GM18873 (cell line): ENCODE measurements at regions not wholly inside any gene's neighbourhood (a gene's known extent, or its start where the extent isn't known, plus 50 kb on each side); places are given as distances from the start of the nearest gene placed in this dataset.

Source experiments
- ATAC-seq: cut with Tn5 transposase; IDR thresholded peaks from one replicate; pipeline ENCODE4 v1.9.1; 2021; ENCODE audit warnings: mild to moderate bottlenecking, moderate library complexity, moderate number of reproducible peaks; ENCODE audit not compliant: unreplicated experiment, low FRiP score

DNA sequence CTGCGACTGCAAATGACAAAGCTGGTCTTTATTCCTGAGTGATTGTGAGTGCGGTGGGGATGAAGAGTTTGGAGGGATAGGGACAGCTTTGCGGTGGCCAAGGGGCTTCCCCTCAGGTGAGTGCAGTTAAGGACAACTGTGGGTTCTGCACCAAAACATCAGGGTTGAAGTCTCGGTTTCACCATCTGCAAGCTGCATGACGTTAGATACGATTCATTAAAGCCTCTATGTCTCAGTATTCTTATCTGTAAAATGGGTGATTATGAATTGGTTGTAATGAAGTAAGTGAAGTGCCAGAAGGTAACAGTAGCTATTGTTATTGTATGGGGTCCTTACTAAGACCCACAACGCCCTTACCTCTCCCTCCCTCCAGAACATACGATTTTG is 226.8 kb upstream of the DAPK1 start:
- no peak for ATAC-seq

DNA sequence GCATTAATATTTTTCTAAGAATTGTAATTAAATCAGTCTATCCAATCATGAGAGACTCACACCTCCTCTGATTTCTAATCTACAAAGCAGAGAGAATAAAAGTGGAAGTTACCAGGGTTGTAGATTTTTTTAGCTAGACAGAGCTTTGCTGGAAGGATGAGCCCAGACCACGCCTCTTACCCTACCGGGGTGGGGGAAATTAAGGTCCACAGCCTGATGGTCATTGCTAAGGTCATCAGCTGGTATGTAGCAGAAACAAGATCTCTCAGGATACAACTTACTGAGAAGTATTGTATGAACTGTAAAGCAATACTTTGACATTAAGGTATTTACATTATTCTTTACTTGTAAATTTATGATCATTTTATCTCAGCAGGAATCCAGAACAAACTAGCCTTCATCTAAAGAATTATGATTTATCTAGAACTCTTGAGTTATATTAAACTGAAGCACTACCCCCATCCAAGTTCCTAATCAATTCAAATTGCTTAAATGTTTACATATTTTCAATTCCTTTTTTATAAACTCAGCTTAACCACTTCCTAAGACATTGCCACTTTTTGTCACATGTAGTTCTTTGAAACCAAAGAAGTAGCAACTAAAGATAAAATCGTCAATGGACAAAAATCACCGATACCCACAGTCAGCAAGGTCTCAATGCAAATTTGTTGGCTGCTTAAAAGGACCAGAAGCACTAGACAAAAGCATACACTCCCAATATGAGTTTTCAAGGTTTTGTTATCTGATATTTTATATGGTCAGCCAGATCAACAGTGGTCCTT is 225.8 kb upstream of the DAPK1 start:
- ATAC-seq, result no peak

DNA sequence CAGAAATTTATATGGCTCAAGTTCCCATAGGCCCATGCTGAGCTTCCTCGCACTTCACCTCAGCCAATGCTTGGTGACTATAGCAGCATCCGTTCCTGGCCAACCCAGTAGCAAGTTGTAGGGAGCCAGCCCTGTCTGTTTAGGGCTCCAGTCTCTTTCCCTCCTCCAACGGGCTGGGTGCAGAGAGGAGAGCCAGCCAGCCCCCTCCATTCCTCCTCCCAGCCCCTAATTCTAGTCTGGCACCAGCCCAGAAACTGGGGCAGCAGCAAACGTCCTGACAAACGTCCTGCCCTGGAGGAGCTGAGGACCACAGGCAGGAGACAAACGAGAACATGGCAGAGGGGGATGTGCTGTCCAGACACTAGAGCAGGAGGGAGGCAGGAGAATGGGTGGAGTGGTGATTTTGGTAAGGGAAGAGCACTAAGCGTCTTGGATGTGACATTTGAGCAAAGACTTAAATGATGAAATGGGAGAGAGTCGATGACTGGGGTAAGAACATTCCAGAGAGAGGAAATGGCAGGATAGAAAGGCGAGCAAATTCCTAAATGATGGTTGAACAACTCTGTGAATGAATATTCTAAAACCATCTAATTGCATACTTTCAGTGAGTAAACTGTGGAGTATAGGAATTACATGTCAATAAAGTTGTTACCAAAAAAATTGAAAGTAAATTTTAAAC is 222.5 kb upstream of the DAPK1 start:
- no peak for ATAC-seq

DNA sequence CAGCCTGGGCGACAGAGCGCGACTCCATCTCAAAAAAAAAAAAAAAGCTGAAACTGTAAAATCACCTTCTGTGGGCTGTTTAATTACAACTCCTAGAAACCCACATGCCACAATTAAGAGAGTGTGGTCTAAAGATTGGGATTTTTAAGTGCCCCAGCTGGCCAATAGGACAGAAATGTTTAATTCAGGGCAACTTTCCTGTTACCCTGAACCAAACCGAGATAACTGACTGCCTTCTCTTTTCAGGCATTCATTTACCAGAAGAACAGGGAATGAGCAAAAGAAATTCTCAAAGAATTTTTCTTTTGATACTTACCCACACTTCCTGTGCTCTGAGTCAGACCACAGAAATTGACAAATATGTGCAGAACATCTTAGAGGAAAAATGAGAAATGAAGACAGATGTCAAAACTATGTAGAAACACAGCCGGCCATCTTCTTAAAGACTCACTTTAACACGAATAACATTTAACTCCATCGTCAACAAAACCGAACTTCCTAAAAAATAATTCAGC is 221.3 kb upstream of the DAPK1 start:
- no peak for ATAC-seq

DNA sequence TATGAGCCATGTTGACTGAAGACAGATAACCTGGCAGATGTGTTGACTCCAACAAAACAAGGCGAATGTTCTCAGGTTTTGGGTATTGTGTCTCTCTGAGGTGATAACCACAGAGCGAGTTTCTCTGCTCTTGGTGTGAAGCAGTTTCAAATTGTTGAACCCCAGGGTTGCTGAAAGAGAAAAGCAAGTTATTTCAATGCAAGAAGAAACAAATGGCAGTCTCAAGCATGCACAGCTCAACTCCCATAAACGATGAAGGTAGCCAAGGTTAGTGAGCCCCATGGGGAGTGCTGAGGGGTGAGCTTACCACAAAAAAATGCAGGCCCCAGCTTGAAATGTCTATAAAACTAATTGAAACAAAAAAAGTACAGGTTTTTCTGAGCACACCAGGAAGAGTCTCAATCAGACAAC is 220.8 kb upstream of the DAPK1 start:
- ATAC-seq, result no peak

DNA sequence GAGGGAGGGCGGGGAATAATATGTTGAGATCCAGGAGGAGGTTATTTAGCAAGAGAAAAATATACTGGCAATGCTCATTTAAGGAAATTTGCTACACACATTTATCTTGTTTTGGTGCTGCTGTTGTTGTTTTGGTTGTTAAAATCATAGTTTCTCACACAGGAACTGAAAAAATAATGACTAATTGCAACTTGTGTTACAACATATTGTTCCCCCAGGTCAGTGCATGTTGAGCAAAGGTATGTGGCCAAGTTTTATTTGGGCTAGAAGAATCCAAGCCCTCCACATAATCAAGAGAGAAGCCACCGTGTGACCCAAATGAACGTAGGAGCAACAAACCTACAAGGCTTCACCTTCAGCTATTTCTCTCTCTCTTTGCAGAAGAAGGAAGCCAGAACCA is 220.3 kb upstream of the DAPK1 start:
- no peak for ATAC-seq

DNA sequence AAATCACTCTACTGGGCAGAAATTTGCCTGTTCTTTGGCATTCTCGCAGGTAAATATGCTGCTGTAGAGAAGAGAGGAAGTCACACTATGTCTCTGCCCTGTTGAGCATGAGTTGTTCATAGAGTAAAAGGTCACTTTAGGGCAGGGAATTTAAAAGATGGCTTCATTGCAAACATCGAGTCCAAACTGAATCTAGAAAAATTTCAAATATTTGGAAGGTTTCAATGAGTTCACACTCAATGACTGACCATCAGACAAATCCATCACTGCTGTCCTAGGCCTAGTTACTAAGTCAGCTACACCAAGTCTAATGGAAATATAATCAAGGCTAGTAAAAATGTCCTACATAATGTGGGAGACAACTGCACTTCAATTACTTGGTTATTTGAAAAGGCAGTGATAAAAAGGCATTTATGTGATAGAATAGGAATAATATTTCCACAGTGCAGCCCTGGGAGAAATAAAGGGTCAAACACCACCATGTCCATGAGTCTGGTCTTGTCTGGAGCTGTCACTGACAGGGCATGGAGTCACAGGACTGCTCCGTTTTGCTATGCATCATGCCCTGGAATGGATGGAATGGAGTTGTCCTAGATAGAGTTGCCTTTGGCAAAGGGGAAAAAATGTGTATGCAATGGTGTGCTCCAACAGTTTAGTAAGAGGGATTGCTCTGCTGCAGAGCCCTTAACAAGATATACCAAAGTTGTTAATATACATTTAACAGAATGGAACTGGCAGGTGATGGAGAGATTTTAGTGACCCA is 218.5 kb upstream of the DAPK1 start:
- no peak for ATAC-seq

DNA sequence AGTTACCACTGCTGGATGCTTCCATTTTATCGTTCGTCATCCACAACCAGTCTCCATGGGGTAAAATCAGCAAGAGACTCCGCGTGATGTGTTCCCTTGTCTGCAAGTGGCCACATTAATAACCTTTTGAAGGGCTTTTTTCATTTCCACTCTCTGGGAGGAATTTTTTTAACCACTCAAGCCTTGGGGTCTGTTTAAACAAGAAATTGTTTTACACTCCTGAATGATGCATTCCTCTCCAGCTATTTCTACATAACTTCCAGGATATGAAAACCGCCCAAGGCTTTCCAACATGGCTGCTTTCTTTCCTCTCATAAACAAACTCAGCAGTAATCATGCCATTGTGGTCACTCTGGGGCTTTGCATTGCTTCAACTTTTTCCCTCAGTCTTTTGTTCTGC is 217.2 kb upstream of the DAPK1 start:
- no peak for ATAC-seq

DNA sequence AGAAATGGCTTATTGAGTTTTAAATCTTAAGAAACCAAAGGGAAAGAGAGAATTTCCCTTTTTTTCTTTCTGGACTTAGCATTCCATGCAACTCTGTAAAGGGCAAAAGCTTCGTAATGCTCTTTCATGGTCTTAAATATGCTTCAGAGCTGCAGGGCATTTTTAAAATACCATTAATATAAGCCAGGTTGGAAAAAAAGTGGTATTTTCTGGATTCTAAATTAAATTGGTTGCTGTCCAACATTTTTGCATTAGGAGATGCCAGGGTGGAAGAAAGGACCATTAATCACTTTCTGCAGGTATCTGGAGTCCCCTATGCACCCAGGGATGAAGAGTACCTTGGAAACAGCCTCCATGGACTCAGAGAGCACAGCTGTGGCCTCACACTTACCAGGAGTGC is 215.1 kb upstream of the DAPK1 start:
- no peak for ATAC-seq

DNA sequence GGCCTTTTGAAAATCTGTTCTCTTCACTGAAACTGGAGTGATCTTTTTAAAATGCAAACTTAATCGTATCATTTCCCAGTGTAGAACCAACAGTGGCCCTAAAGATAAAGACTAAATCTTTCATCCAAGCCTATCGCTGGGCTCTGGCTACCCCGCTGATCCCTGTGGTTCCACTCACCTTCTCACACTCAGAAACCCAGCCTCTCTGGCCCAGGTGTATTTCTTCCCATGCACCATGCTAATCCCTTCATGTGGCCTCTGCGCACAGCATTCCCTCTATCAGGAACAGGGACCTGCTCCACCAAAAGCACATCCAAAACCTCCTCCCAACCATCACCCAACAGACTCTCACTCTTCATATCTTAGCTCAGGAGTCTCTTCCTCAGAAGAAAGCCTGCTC is 214.1 kb upstream of the DAPK1 start:
- no peak for ATAC-seq

DNA sequence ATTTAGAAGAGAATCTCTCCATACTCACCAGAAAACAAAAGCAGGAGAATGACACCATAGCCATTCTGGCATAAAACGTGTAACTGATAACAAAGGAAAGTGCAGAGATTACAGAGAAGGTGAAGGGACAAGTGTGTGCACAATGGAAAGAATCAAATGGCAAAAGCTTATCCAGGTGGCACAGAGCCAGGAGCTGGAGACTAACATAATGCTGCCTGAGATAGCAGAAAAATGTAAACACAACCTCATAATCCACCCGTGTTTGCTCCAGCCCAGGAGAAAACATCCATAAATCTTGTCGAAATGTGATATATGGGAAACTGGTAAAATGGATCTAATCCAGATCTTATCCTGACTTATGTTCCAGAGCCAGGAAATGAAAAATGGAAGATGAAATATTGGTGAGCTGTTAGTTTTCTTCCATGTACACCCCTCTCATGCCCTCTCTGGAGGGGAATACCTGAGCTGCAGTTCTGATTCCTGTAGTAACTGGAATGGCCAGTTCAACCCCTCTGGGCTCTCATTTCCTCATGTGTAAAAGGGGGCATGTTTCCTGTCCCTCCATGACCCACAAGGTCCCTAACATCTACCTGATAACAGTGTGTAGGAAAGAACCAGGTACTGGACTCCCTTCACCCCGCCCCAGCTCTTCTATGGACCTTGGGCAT is 212.3 kb upstream of the DAPK1 start:
- no peak for ATAC-seq

DNA sequence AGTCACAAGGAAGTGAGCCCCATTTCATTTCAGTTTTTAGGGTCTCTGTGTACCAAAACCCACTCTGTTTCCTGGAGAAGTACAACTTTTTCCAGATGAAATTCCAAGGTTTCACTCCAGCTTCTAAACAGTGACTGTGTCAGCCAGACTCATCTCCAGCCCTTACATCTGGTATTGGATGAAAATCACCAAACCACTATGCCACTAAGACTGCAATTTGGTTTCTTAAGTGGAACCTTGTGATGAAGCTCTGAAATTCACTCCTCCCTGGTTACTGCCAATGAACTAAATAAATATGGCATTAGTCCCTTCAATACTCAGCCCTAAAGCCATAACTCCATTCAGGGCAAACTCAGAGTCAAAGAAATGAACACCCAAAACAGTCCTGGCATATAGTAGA is 211.2 kb upstream of the DAPK1 start:
- no peak for ATAC-seq

DNA sequence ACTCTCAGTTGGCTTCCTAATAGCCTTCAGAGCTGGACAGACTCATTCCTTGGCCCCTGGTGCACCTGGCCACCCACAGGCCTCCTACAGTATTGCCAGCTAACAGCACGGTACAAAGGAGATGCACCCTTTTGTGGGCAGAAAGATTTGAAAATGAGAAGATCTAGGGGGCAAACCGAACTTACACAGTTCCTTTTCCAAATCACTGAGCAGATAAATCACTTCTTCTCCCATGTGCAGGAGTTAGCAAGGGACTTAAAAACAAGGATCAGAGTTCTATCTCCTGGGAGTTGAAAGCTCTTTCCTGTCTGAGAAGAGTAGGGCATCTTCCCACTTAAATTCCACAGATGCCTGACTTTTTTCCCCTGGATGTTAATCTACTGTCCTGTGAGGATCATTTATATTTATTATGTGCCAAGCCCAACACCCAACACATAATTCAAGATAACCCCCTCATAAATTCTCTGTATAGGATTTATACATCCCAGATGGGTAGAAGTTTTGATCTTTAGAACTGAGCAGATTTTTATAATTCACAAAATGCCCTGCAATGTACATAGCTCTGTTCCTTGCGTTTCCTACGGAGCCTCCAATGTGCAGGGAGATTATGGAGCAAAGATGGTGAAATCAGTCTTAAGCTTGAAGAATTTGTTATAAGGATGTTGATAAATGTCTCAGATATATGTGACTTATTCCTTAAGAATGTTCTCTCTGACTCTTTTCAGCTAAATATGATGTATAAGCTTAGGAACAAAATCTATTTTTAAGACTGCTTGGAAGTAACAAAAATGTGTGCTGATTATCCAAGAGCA is 207.2 kb upstream of the DAPK1 start:
- no peak for ATAC-seq

DNA sequence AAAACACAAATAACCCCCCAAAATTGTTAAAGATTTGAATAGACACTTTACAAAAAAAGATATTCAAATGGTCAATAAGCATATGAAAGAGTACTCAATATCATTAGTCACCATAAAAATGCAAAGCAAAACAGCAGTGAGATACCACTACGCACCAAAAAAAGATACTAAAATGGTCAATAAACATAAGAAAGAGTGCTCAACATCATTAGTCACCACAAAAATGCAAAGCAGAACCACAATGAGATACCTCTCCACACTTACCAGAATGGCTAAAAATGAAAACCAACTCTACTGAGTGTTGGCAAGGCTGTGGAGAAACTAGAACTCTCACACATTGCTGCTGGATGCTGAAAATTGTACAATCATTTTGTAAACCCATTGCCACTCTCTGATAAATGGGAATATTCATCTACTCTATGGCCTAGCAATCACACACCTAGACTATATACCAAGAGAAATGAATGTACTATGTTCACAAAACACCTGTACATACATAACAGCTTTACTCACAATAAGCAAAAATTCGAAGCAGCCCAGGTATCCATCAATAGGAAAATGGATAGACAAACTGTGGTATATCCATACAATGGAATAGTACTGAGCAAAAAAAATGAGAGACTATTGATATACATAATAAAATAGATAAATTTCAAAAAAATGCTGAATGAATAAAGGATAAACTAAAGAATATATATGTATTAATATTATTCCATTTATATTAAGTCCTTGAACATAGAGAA is 205.0 kb upstream of the DAPK1 start:
- no peak for ATAC-seq

DNA sequence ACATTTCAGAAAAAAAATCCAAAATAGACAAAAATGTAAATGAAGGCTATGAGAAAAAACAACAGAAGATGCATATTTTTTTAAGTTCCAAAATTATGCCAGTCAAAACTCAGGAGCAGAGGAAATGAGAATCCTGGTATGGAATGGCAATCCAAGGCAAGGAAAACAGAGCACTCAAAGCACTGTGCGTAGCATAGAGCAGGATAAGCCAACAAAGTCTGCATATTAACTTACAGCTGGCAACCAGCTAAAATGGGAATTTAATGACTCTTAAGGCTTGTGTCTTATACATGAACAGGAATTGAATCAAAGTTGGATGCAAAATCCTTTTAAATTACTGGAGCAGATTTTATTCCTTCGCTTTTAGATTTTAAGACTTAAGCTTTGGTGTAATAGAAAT is 203.5 kb upstream of the DAPK1 start:
- no peak for ATAC-seq

DNA sequence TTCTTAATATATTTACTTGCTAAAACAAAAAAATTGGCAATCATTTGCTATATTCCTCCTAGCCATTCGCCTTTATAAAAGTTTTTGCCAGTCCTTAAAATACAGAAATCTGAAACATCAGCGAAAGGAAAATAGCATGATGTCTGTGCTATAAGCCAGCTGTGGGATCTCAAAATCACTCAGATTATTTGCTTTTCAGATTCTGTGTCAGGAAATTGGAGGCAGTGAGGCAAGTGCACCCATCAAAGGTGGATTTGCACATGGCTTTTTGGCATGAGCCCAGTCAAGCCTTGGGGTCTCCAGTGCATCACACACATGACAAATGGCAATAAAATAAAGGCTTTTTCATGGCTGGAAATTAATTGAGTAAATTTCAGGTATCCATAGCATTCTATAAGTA is 196.8 kb upstream of the DAPK1 start:
- ATAC-seq, result no peak

DNA sequence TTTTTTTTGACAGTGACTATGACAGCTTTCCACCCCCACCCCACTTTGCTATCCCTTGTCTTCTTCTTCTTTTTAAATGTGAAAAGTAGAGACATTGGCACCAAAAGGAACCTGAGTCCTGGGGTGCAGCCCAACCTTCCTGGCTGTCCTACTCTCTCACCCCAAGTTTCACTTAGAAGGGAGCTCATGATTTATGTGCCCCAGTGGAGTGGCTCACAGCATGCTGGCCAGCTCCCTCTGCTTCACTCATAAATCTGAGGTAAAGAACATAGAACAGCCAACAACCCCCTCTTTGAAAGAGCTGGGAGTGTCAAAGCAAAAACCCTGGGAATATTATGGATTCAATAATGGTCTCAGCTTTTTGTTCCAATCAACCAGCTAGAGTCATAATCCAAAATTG is 196.3 kb upstream of the DAPK1 start:
- no peak for ATAC-seq

DNA sequence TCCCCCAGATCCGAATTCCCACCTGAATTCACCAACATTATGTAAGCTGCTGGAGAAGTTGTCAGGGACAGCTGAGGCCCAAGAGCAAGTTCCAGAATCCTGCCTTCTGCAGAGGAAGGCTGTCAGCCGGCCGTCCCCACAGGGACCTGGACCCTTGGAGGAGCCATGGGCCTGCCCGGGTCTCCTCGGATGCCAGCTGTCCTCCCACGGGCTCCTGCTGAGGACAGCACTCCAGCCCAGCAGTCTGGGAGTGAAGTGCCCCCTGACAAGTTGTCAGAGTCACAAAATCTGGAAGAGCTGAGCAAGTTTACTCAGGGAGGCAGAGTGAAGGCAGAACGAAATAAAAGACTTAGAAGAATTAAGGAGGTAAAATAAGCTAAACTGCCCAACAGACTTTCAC is 192.5 kb upstream of the DAPK1 start:
- no peak for ATAC-seq

DNA sequence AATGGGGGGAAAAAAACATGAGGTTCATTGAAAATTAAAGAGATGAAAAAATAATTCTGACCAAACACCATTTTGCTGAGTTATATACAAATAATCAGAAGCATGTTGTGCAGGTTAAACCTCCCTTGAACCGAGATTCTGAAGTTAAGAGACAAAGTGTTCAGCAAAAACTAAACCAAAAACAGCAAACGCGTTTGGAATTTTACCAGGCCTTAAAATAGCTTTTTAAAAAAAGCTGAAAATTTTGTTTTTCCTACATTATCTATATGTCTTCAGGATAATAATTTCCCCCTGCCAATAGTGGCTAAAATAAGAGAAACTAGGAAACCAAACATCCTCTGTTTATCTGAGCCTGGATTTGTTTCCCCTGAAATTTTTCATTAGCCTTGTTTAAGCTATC is 191.7 kb upstream of the DAPK1 start:
- no peak for ATAC-seq
